Gastroesophageal sphincter (tissue), 4 donors: ENCODE measurements at regions not wholly inside any gene's neighbourhood (a gene's known extent, or its start where the extent isn't known, plus 50 kb on each side); places are given as distances from the start of the nearest gene placed in this dataset.
"Not testable (repeated sequence)": the region's sequence is repeated elsewhere in the genome, so short reads cannot be mapped to it uniquely, and the experiment has no call there.

Source experiments
- ATAC-seq: fragments of 150-250 bp; one replicate; pipeline ENCODE4 v1.9.1; 2016; ENCODE audit warnings: mild to moderate bottlenecking, moderate library complexity
- H3K27ac ChIP-seq, 4 donors: fragments of 200-600 bp; sonication (generic) in 3 of 4; 1 replicate in 3 of 4; 2 replicates in 1 of 4; pipeline ENCODE4 v1.5.1; 2016 to 2019
- H3K27me3 ChIP-seq: fragments of 200-600 bp; sonication (generic); one replicate; pipeline ENCODE4 v1.5.1; 2019
- H3K36me3 ChIP-seq, 2 donors: fragments of 200-600 bp; sonication (generic); one replicate each; pipeline ENCODE4 v1.5.1; 2019; ENCODE audit warnings: control low read depth in 1 of 2
- H3K4me1 ChIP-seq, 3 donors: fragments of 200-600 bp; sonication (generic); 1 replicate in 2 of 3; 2 replicates in 1 of 3; pipeline ENCODE4 v1.5.1; 2016 to 2019; ENCODE audit warnings: control low read depth in 2 of 3
- H3K4me3 ChIP-seq, 2 donors: fragments of 200-600 bp; sonication (generic); one replicate each; pipeline ENCODE4 v1.5.1; 2019; ENCODE audit warnings: mild to moderate bottlenecking in 1 of 2, moderate library complexity in 1 of 2
- H3K9me3 ChIP-seq, 3 donors: fragments of 200-600 bp; sonication (generic); one replicate each; pipeline ENCODE4 v1.5.1; 2017 to 2019; ENCODE audit warnings: control low read depth in 2 of 3
- CTCF ChIP-seq, 4 experiments: fragments of 200-600 bp in 2 of 4; fragments of 450-650 bp in 2 of 4; sonication (generic) in 1 of 4; IDR thresholded peaks; one replicate each; pipeline ENCODE4 v1.5.1; 2017 to 2019; ENCODE audit warnings: antibody characterized with exemption in 4 of 4, mild to moderate bottlenecking in 2 of 4, moderate library complexity in 2 of 4
- EP300 ChIP-seq: sonication (generic); formaldehyde crosslinking; IDR thresholded peaks from one replicate; pipeline ENCODE4 v1.6.1; 2017; ENCODE audit warnings: antibody characterized with exemption, mild to moderate bottlenecking
- POLR2A ChIP-seq, 2 donors: fragments of 450-650 bp; IDR thresholded peaks; one replicate each; pipeline ENCODE4 v1.6.1; 2017; ENCODE audit warnings: antibody characterized with exemption in 2 of 2, mild to moderate bottlenecking in 2 of 2, moderate library complexity in 1 of 2
- POLR2AphosphoS5 ChIP-seq: sonication (generic); formaldehyde crosslinking; IDR thresholded peaks from one replicate; pipeline ENCODE4 v1.6.1; 2017; ENCODE audit warnings: antibody characterized with exemption
- WGBS, 2 donors: methylation state at CpG; one replicate each; pipeline ENCODE4 v1.1.5; 2018; ENCODE audit warnings: low coverage in 1 of 2; 5-methylcytosine and 5-hydroxymethylcytosine counted together

- no peak for TF ChIP-seq POLR2AphosphoS5
- TF ChIP-seq EP300 = no peak
- TF ChIP-seq CTCF (IDR thresholded peaks at IDR 0.05) = peak in 1 of 4 experiments; percentile 15
- no peak for TF ChIP-seq POLR2A (IDR thresholded peaks at IDR 0.05)
- no peaks in the 10 kb centered on the region for H3K36me3 ChIP-seq
- no peak overlapping the region for H3K4me3 ChIP-seq
- no peaks in the 10 kb centered on the region for H3K27me3 ChIP-seq
- H3K9me3 ChIP-seq = no peaks in the 10 kb centered on the region
- 68 to 90% methylated on average over 1 to 2 of the region's 2 CpGs for WGBS, 2 donors
- ATAC-seq = no peak
- no peak overlapping the region for H3K27ac ChIP-seq
- H3K4me1 ChIP-seq = peaks cover 0 to 6% (median 0%) of the 10 kb centered on the region in 3 donors
These were observed 183.4 kb downstream of the KIT start for GRCh38 chr4:54840992-54841768.

- TF ChIP-seq EP300 (no peak), POLR2A (IDR thresholded peaks at IDR 0.05) (no peak), POLR2AphosphoS5 (no peak), CTCF (IDR thresholded peaks at IDR 0.05) (no peak)
- ATAC-seq = no peak
- H3K27me3 ChIP-seq = no peaks in the 10 kb centered on the region
- no peaks in the 10 kb centered on the region for H3K36me3 ChIP-seq
- peaks cover 0 to 6% (median 0%) of the 10 kb centered on the region in 3 donors for H3K4me1 ChIP-seq
- no peak overlapping the region for H3K4me3 ChIP-seq
- no peaks in the 10 kb centered on the region for H3K9me3 ChIP-seq
- H3K27ac ChIP-seq = no peak overlapping the region
- WGBS, 2 donors = 46 to 47% methylated on average over 2 of the region's 2 CpGs
These were observed 182.7 kb downstream of the KIT start for GRCh38 chr4:54840430-54840829.

- Histone ChIP-seq H3K36me3 (no peaks in the 10 kb centered on the region), H3K27ac (no peak overlapping the region), H3K9me3 (no peaks in the 10 kb centered on the region), H3K4me3 (no peak overlapping the region), H3K4me1 (peaks cover 0 to 6% (median 0%) of the 10 kb centered on the region in 3 donors), H3K27me3 (no peaks in the 10 kb centered on the region)
- ATAC-seq = no peak
- no peak for TF ChIP-seq CTCF (IDR thresholded peaks at IDR 0.05)
- TF ChIP-seq POLR2AphosphoS5 = no peak
- TF ChIP-seq POLR2A (IDR thresholded peaks at IDR 0.05) = no peak
- TF ChIP-seq EP300 = no peak
- 84 to 100% methylated on average over 1 to 2 of the region's 2 CpGs for WGBS, 2 donors
These were observed 180.5 kb downstream of the KIT start for GRCh38 chr4:54838301-54838700.

- no peak for ATAC-seq
- TF ChIP-seq POLR2AphosphoS5 (no peak), POLR2A (IDR thresholded peaks at IDR 0.05) (no peak), CTCF (IDR thresholded peaks at IDR 0.05) (no peak), EP300 (no peak)
These were observed 179.9 kb downstream of the KIT start for GRCh38 chr4:54837576-54838140.

GRCh38 chr4:54828361-54828760, 170.6 kb downstream of the KIT start:
- 84% methylated on average over 3 of the region's 4 CpGs for WGBS, 2 donors
- H3K9me3 ChIP-seq, H3K27me3 ChIP-seq, H3K36me3 ChIP-seq, H3K27ac ChIP-seq, H3K4me3 ChIP-seq, ATAC-seq, H3K4me1 ChIP-seq: not testable (repeated sequence)

More at GRCh38 chr4:54837576-54838140, 179.9 kb downstream of the KIT start:
- Histone ChIP-seq H3K4me1 (peaks cover 0 to 6% (median 0%) of the 10 kb centered on the region in 3 donors), H3K36me3 (no peaks in the 10 kb centered on the region), H3K27ac (no peak overlapping the region), H3K4me3 (no peak overlapping the region), H3K27me3 (no peaks in the 10 kb centered on the region), H3K9me3 (no peaks in the 10 kb centered on the region)
- WGBS, 2 donors = 60 to 75% methylated on average over 2 of the region's 2 CpGs
